BE2C (cell line): ENCODE measurements at regions not wholly inside any gene's neighbourhood (a gene's known extent, or its start where the extent isn't known, plus 50 kb on each side); places are given as distances from the start of the nearest gene placed in this dataset.

Experiments
- DNase-seq: peaks from one replicate; pipeline ENCODE4 v3.0.0-alpha.2; 2020
- H3K27me3 ChIP-seq: fragments of 250-450 bp; sonication (Bioruptor Pico); 2 replicates; pipeline ENCODE4 v1.5.1; 2020; ENCODE audit warnings: mild to moderate bottlenecking
- H3K36me3 ChIP-seq: fragments of 250-450 bp; sonication (Bioruptor Pico); 2 replicates; pipeline ENCODE4 v1.5.1; 2020; ENCODE audit warnings: mild to moderate bottlenecking
- H3K4me1 ChIP-seq: fragments of 250-450 bp; sonication (Bioruptor Pico); 2 replicates; pipeline ENCODE4 v1.5.1; 2020
- H3K4me3 ChIP-seq: 2 replicates; pipeline ENCODE4 v1.5.1; 2011; ENCODE audit warnings: low read depth, low read length
- H3K9me3 ChIP-seq: fragments of 250-450 bp; sonication (Bioruptor Pico); 2 replicates; pipeline ENCODE4 v1.5.1; 2020
- CTCF ChIP-seq: IDR thresholded peaks from 2 replicates; pipeline ENCODE4 v1.5.1; 2012; ENCODE audit warnings: mild to moderate bottlenecking, low read depth, low read length

GRCh38 chr16:7182510-7183109 is 150.0 kb upstream of the RBFOX1 start:
- no peak for DNase-seq
- no peaks in the 10 kb centered on the region for H3K9me3 ChIP-seq
- H3K4me3 ChIP-seq, result no peak overlapping the region
- no peaks in the 10 kb centered on the region for H3K27me3 ChIP-seq
- no peak for TF ChIP-seq CTCF
- no peaks in the 10 kb centered on the region for H3K4me1 ChIP-seq
- H3K36me3 ChIP-seq, result no peaks in the 10 kb centered on the region

GRCh38 chr16:7177875-7178274 is 154.8 kb upstream of the RBFOX1 start:
- no peak overlapping the region for H3K4me3 ChIP-seq
- no peaks in the 10 kb centered on the region for H3K4me1 ChIP-seq
- H3K36me3 ChIP-seq, result no peaks in the 10 kb centered on the region
- no peak for DNase-seq
- no peaks in the 10 kb centered on the region for H3K9me3 ChIP-seq
- no peak for TF ChIP-seq CTCF
- H3K27me3 ChIP-seq, result no peaks in the 10 kb centered on the region

GRCh38 chr16:7171151-7171550 is 161.5 kb upstream of the RBFOX1 start:
- no peak for TF ChIP-seq CTCF
- no peaks in the 10 kb centered on the region for H3K9me3 ChIP-seq
- no peak for DNase-seq
- no peaks in the 10 kb centered on the region for H3K36me3 ChIP-seq
- H3K27me3 ChIP-seq, result no peaks in the 10 kb centered on the region
- no peaks in the 10 kb centered on the region for H3K4me1 ChIP-seq
- H3K4me3 ChIP-seq, result no peak overlapping the region

GRCh38 chr16:7167626-7168025 is 165.0 kb upstream of the RBFOX1 start:
- no peak for DNase-seq
- no peaks in the 10 kb centered on the region for H3K4me1 ChIP-seq
- TF ChIP-seq CTCF, result no peak
- H3K27me3 ChIP-seq, result no peaks in the 10 kb centered on the region
- no peaks in the 10 kb centered on the region for H3K36me3 ChIP-seq
- H3K4me3 ChIP-seq, result no peak overlapping the region
- no peaks in the 10 kb centered on the region for H3K9me3 ChIP-seq

GRCh38 chr16:7161891-7162290 is 170.8 kb upstream of the RBFOX1 start:
- DNase-seq, result no peak
- H3K36me3 ChIP-seq, result no peaks in the 10 kb centered on the region
- no peaks in the 10 kb centered on the region for H3K9me3 ChIP-seq
- no peak for TF ChIP-seq CTCF
- no peaks in the 10 kb centered on the region for H3K4me1 ChIP-seq
- H3K27me3 ChIP-seq, result no peaks in the 10 kb centered on the region
- no peak overlapping the region for H3K4me3 ChIP-seq

GRCh38 chr16:7160093-7160492 is 172.6 kb upstream of the RBFOX1 start:
- Histone ChIP-seq H3K4me3 (no peak overlapping the region), H3K36me3 (no peaks in the 10 kb centered on the region), H3K27me3 (no peaks in the 10 kb centered on the region), H3K4me1 (no peaks in the 10 kb centered on the region), H3K9me3 (no peaks in the 10 kb centered on the region)
- TF ChIP-seq CTCF, result no peak
- no peak for DNase-seq
